Neuronal stem cell (in vitro differentiated cells): ENCODE measurements at regions not wholly inside any gene's neighbourhood (a gene's known extent, or its start where the extent isn't known, plus 50 kb on each side); places are given as distances from the start of the nearest gene placed in this dataset.

Source experiments
- DNase-seq: peaks from one replicate; pipeline ENCODE4 v3.0.0-alpha.2; 2013; ENCODE audit warnings: low spot score
- H2AFZ ChIP-seq: one replicate; pipeline ENCODE4 v1.6.1; 2013; ENCODE audit warnings: mild to moderate bottlenecking, low read length, inconsistent platforms
- H2AK5ac ChIP-seq: 2 replicates; pipeline ENCODE4 v1.6.1; 2013; ENCODE audit warnings: low read depth, mild to moderate bottlenecking, inconsistent platforms, low read length, moderate library complexity, mixed read lengths
- H2BK120ac ChIP-seq: 2 replicates; pipeline ENCODE4 v1.6.1; 2013; ENCODE audit warnings: low read depth, mild to moderate bottlenecking, inconsistent platforms, low read length, moderate library complexity, mixed read lengths
- H2BK12ac ChIP-seq: one replicate; pipeline ENCODE4 v1.6.1; 2013; ENCODE audit warnings: low read length, inconsistent platforms
- H2BK15ac ChIP-seq: 2 replicates; pipeline ENCODE4 v1.6.1; 2013; ENCODE audit warnings: mild to moderate bottlenecking, low read length, inconsistent platforms, mixed read lengths
- H2BK5ac ChIP-seq: one replicate; pipeline ENCODE4 v1.6.1; 2013; ENCODE audit warnings: inconsistent platforms, mild to moderate bottlenecking, low read length, moderate library complexity
- H3K14ac ChIP-seq: one replicate; pipeline ENCODE4 v1.6.1; 2013; ENCODE audit warnings: low read length, inconsistent platforms
- H3K18ac ChIP-seq: 2 replicates; pipeline ENCODE4 v1.6.1; 2013; ENCODE audit warnings: low read length, inconsistent platforms
- H3K23ac ChIP-seq: 2 replicates; pipeline ENCODE4 v1.6.1; 2013; ENCODE audit warnings: low read depth, mild to moderate bottlenecking, mixed read lengths, low read length, inconsistent platforms; ENCODE audit not compliant: poor library complexity
- H3K27ac ChIP-seq: replicated peaks from 3 replicates; pipeline ENCODE4 v1.5.1; 2013; ENCODE audit warnings: low read length, inconsistent platforms
- H3K27me3 ChIP-seq, 3 experiments: 2 replicates each; pipeline ENCODE4 v1.6.1; 2013; ENCODE audit warnings: low read length in 3 of 3, mild to moderate bottlenecking in 2 of 3, inconsistent platforms in 1 of 3, low read depth in 1 of 3, mixed read lengths in 1 of 3, moderate library complexity in 1 of 3; ENCODE audit not compliant: control insufficient read depth in 3 of 3, insufficient read depth in 3 of 3
- H3K36me3 ChIP-seq, 2 donors: replicated peaks in 1 of 2; 2 replicates each; pipeline ENCODE4 v1.6.1; 2013; ENCODE audit warnings: low read length in 2 of 2; ENCODE audit not compliant: control insufficient read depth in 2 of 2, insufficient read depth in 2 of 2
- H3K4ac ChIP-seq: 2 replicates; pipeline ENCODE4 v1.6.1; 2013; ENCODE audit warnings: inconsistent platforms, mild to moderate bottlenecking, low read length, moderate library complexity
- H3K4me1 ChIP-seq, 2 donors: 1 replicate in 1 of 2; 2 replicates in 1 of 2; pipeline ENCODE4 v1.6.1; 2013; ENCODE audit warnings: low read length in 2 of 2, low read depth in 1 of 2; ENCODE audit not compliant: control insufficient read depth in 2 of 2, insufficient read depth in 1 of 2
- H3K4me2 ChIP-seq: one replicate; pipeline ENCODE4 v1.6.1; 2013; ENCODE audit warnings: mild to moderate bottlenecking, low read length, inconsistent platforms; ENCODE audit not compliant: insufficient read depth, poor library complexity, severe bottlenecking
- H3K4me3 ChIP-seq, 2 donors: 2 replicates each; pipeline ENCODE4 v1.5.1; 2013; ENCODE audit warnings: low read length in 2 of 2, mild to moderate bottlenecking in 2 of 2, inconsistent platforms in 1 of 2, moderate library complexity in 1 of 2
- H3K79me1 ChIP-seq: one replicate; pipeline ENCODE4 v1.6.1; 2013; ENCODE audit warnings: low read depth, mild to moderate bottlenecking, inconsistent platforms, low read length, moderate library complexity
- H3K9ac ChIP-seq: one replicate; pipeline ENCODE4 v1.6.1; 2013; ENCODE audit warnings: mild to moderate bottlenecking, low read depth, low read length, inconsistent platforms; ENCODE audit not compliant: poor library complexity
- H3K9me3 ChIP-seq, 2 donors: replicated peaks in 1 of 2; 2 replicates each; pipeline versions ENCODE3 to v1.6.1; 2013; ENCODE audit warnings: low read length in 2 of 2, mild to moderate bottlenecking in 2 of 2, inconsistent platforms in 1 of 2, low read depth in 1 of 2, mixed read lengths in 1 of 2, moderate library complexity in 1 of 2; ENCODE audit not compliant: control insufficient read depth in 2 of 2, insufficient read depth in 1 of 2
- H4K8ac ChIP-seq: one replicate; pipeline ENCODE4 v1.6.1; 2013; ENCODE audit warnings: low read depth, mild to moderate bottlenecking, inconsistent platforms, low read length, moderate library complexity
- H4K91ac ChIP-seq: one replicate; pipeline ENCODE4 v1.6.1; 2013; ENCODE audit warnings: low read length, low read depth, mild to moderate bottlenecking, inconsistent platforms; ENCODE audit not compliant: poor library complexity
- WGBS, 2 donors: extraction: QIAGEN DNeasy Blood & Tissue Kit; methylation state at CpG; one replicate each; pipeline ENCODE4 v1.1.7; 2013; ENCODE audit warnings: missing lambda C conversion rate in 2 of 2, mixed read lengths in 1 of 2; ENCODE audit not compliant: insufficient read length in 2 of 2, insufficient replicate concordance in 1 of 2; ENCODE audit errors: extremely low coverage in 2 of 2; 5-methylcytosine and 5-hydroxymethylcytosine counted together

GRCh38 chr6:44625996-44626395 lies 238.5 kb downstream of the CDC5L start:
- Histone ChIP-seq H3K27me3 (no peaks in the 10 kb centered on the region), H2AFZ (no peak overlapping the region), H2AK5ac (no peak overlapping the region), H2BK120ac (no peak overlapping the region), H3K9me3 (no peaks in the 10 kb centered on the region), H3K79me1 (no peaks in the 10 kb centered on the region), H3K36me3 (no peaks in the 10 kb centered on the region), H3K9ac (no peak overlapping the region), H2BK12ac (peak overlapping the region; percentile 8), H2BK15ac (no peak overlapping the region), H4K91ac (peak overlapping the region; percentile 81), H3K4me2 (no peak overlapping the region), H3K18ac (no peak overlapping the region), H3K14ac (peak overlapping the region; percentile 85), H4K8ac (no peak overlapping the region), H3K4me3 (peak overlapping the region in 1 of 2 donors; percentile 45), H2BK5ac (no peak overlapping the region), H3K4me1 (peaks cover 3 to 9% of the 10 kb centered on the region in 2 donors), H3K23ac (no peak overlapping the region), H3K4ac (no peak overlapping the region), H3K27ac (no peak overlapping the region)
- 100% methylated on average over 1 of the region's 2 CpGs; no CpG with 5 or more reads in 1 of the 2 donors for WGBS, 2 donors
- DNase-seq = no peak

- Histone ChIP-seq H3K23ac (no peak overlapping the region), H3K9ac (no peak overlapping the region), H3K4ac (no peak overlapping the region), H3K4me1 (peaks cover 3 to 9% of the 10 kb centered on the region in 2 donors), H3K27ac (no peak overlapping the region), H3K4me2 (no peak overlapping the region), H2BK15ac (no peak overlapping the region), H3K79me1 (no peaks in the 10 kb centered on the region), H3K4me3 (no peak overlapping the region), H2BK120ac (no peak overlapping the region), H3K27me3 (no peaks in the 10 kb centered on the region), H4K91ac (no peak overlapping the region), H2BK5ac (no peak overlapping the region), H3K14ac (no peak overlapping the region), H4K8ac (no peak overlapping the region), H2AK5ac (no peak overlapping the region), H2BK12ac (no peak overlapping the region), H3K18ac (no peak overlapping the region), H3K36me3 (no peaks in the 10 kb centered on the region), H3K9me3 (no peaks in the 10 kb centered on the region), H2AFZ (peak overlapping the region; percentile 60)
- WGBS, 2 donors = no CpG with 5 or more reads among the region's 9 CpGs
- DNase-seq = no peak
Observed at GRCh38 chr6:44626616-44627015, 239.1 kb downstream of the CDC5L start.

GRCh38 chr6:44627091-44627882 lies 239.8 kb downstream of the CDC5L start:
- WGBS, 2 donors = no CpG with 5 or more reads among the region's 23 CpGs
- no peak overlapping the region for H2BK5ac ChIP-seq
- no peak for DNase-seq
- no peaks in the 10 kb centered on the region for H3K79me1 ChIP-seq
- no peaks in the 10 kb centered on the region for H3K9me3 ChIP-seq
- H2BK120ac ChIP-seq = no peak overlapping the region
- H3K36me3 ChIP-seq = no peaks in the 10 kb centered on the region
- H3K4me3 ChIP-seq = peak overlapping the region in 1 of 2 donors; percentile 50
- H2BK12ac ChIP-seq = peak overlapping the region; percentile 48
- peak overlapping the region; percentile 56 for H3K9ac ChIP-seq
- H3K14ac ChIP-seq = peak overlapping the region; percentile 94
- H3K23ac ChIP-seq = no peak overlapping the region
- no peak overlapping the region for H3K27ac ChIP-seq
- peak overlapping the region; percentile 60 for H2AFZ ChIP-seq
- peak overlapping the region; percentile 84 for H3K18ac ChIP-seq
- H4K8ac ChIP-seq = peak overlapping the region; percentile 93
- no peaks in the 10 kb centered on the region for H3K27me3 ChIP-seq
- no peak overlapping the region for H3K4me2 ChIP-seq
- H3K4ac ChIP-seq = peak overlapping the region; percentile 43
- peak overlapping the region; percentile 65 for H2BK15ac ChIP-seq
- peak overlapping the region; percentile 69 for H4K91ac ChIP-seq
- H2AK5ac ChIP-seq = peak overlapping the region; percentile 47
- peaks cover 5 to 9% of the 10 kb centered on the region in 2 donors for H3K4me1 ChIP-seq

GRCh38 chr6:44627883-44628271 lies 240.4 kb downstream of the CDC5L start:
- H3K23ac ChIP-seq = no peak overlapping the region
- H3K36me3 ChIP-seq = no peaks in the 10 kb centered on the region
- H3K4me3 ChIP-seq = no peak overlapping the region
- no peak overlapping the region for H2BK12ac ChIP-seq
- no CpG with 5 or more reads among the region's 7 CpGs for WGBS, 2 donors
- H3K9ac ChIP-seq = no peak overlapping the region
- H3K4ac ChIP-seq = no peak overlapping the region
- H4K8ac ChIP-seq = no peak overlapping the region
- H3K18ac ChIP-seq = no peak overlapping the region
- H2AK5ac ChIP-seq = no peak overlapping the region
- no peaks in the 10 kb centered on the region for H3K79me1 ChIP-seq
- H3K9me3 ChIP-seq = no peaks in the 10 kb centered on the region
- no peak overlapping the region for H3K14ac ChIP-seq
- no peak overlapping the region for H3K27ac ChIP-seq
- peak overlapping the region; percentile 31 for H2AFZ ChIP-seq
- no peak overlapping the region for H2BK5ac ChIP-seq
- H2BK120ac ChIP-seq = no peak overlapping the region
- H4K91ac ChIP-seq = no peak overlapping the region
- peaks cover 5 to 9% of the 10 kb centered on the region in 2 donors for H3K4me1 ChIP-seq
- no peak overlapping the region for H3K4me2 ChIP-seq
- DNase-seq = no peak
- no peaks in the 10 kb centered on the region for H3K27me3 ChIP-seq
- H2BK15ac ChIP-seq = no peak overlapping the region
